Body of pancreas (tissue), 4 donors: ENCODE measurements at regions not wholly inside any gene's neighbourhood (a gene's known extent, or its start where the extent isn't known, plus 50 kb on each side); places are given as distances from the start of the nearest gene placed in this dataset.

ENCODE experiments used
- ATAC-seq: fragments of 150-250 bp; one replicate; pipeline ENCODE4 v1.9.1; 2016
- DNase-seq, 4 donors: peaks; one replicate each; pipeline ENCODE4 v3.0.0-alpha.2; 2019
- H3K27ac ChIP-seq, 4 donors: fragments of 200-600 bp; sonication (generic); 1 replicate in 3 of 4; 2 replicates in 1 of 4; pipeline versions ENCODE4 v1.5.1 to v1.6.1; 2016 to 2019; ENCODE audit warnings: mild to moderate bottlenecking in 1 of 4, mixed read lengths in 1 of 4, moderate library complexity in 1 of 4
- H3K27me3 ChIP-seq, 2 donors: fragments of 200-600 bp; sonication (generic); one replicate each; pipeline ENCODE4 v1.6.0; 2016; ENCODE audit warnings: mild to moderate bottlenecking in 1 of 2
- H3K36me3 ChIP-seq, 2 donors: fragments of 200-600 bp; sonication (generic); replicated peaks in 1 of 2; 2 replicates each; pipeline ENCODE4 v1.5.1; 2016; ENCODE audit warnings: low read depth in 2 of 2; ENCODE audit not compliant: insufficient read depth in 1 of 2
- H3K4me1 ChIP-seq: fragments of 200-600 bp; sonication (generic); one replicate; pipeline ENCODE4 v1.6.0; 2016
- H3K4me3 ChIP-seq, 2 donors: fragments of 200-600 bp; sonication (generic); 1 replicate in 1 of 2; 2 replicates in 1 of 2; pipeline ENCODE4 v1.5.1; 2016 to 2019
- H3K9me3 ChIP-seq, 3 donors: fragments of 200-600 bp; sonication (generic); 1 replicate in 2 of 3; 2 replicates in 1 of 3; pipeline ENCODE4 v1.5.1; 2016
- CTCF ChIP-seq, 7 experiments: fragments of 450-650 bp in 4 of 7; fragments of 200-600 bp in 3 of 7; sonication (generic) in 3 of 7; IDR thresholded peaks; one replicate each; pipeline ENCODE4 v1.5.1; 2016 to 2019; ENCODE audit warnings: antibody characterized with exemption in 7 of 7
- POLR2A ChIP-seq, 3 donors: fragments of 450-650 bp; IDR thresholded peaks; one replicate each; pipeline ENCODE4 v1.6.1; 2016; ENCODE audit warnings: antibody characterized with exemption in 3 of 3, mild to moderate bottlenecking in 2 of 3
- WGBS, 2 donors: methylation state at CpG; one replicate each; pipeline ENCODE4 v1.1.5; 2017; 5-methylcytosine and 5-hydroxymethylcytosine counted together
- intact Hi-C: fragments of 100-400 bp; cut with DNase I; formaldehyde crosslinking; loops from one replicate; pipeline ENCODE4 v1.15.1; 2023

- no peak for TF ChIP-seq CTCF (IDR thresholded peaks at IDR 0.05)
- TF ChIP-seq POLR2A (IDR thresholded peaks at IDR 0.05) = no peak
- Histone ChIP-seq H3K27me3 (no peaks in the 10 kb centered on the region), H3K27ac (no peak overlapping the region), H3K4me1 (no peaks in the 10 kb centered on the region), H3K9me3 (peaks cover 0 to 5% (median 0%) of the 10 kb centered on the region in 3 donors), H3K4me3 (no peak overlapping the region), H3K36me3 (no peaks in the 10 kb centered on the region)
- intact Hi-C loops = no loop called here
- 91 to 93% methylated on average over 4 of the region's 4 CpGs for WGBS, 2 donors
- DNase-seq (no peak), ATAC-seq (no peak)
Measured at GRCh38 chr15:31586841-31587240, 260.2 kb downstream of the KLF13 start.

GRCh38 chr15:31587583-31587982 lies 260.9 kb downstream of the KLF13 start:
- no peak overlapping the region for H3K4me3 ChIP-seq
- 95 to 97% methylated on average over 4 of the region's 4 CpGs for WGBS, 2 donors
- H3K27me3 ChIP-seq = no peaks in the 10 kb centered on the region
- H3K36me3 ChIP-seq = no peaks in the 10 kb centered on the region
- H3K9me3 ChIP-seq = peaks cover 0 to 5% (median 0%) of the 10 kb centered on the region in 3 donors
- no peak for TF ChIP-seq POLR2A (IDR thresholded peaks at IDR 0.05)
- TF ChIP-seq CTCF (IDR thresholded peaks at IDR 0.05) = no peak
- DNase-seq = no peak
- ATAC-seq = no peak
- no peaks in the 10 kb centered on the region for H3K4me1 ChIP-seq
- no peak overlapping the region for H3K27ac ChIP-seq
- intact Hi-C loops = no loop called here

GRCh38 chr15:31590609-31591008 lies 264.0 kb downstream of the KLF13 start:
- intact Hi-C loops = no loop called here
- no peak overlapping the region for H3K27ac ChIP-seq
- ATAC-seq (no peak), DNase-seq (no peak)
- H3K4me3 ChIP-seq = no peak overlapping the region
- no peak for TF ChIP-seq CTCF (IDR thresholded peaks at IDR 0.05)
- TF ChIP-seq POLR2A (IDR thresholded peaks at IDR 0.05) = no peak
- H3K4me1 ChIP-seq = no peaks in the 10 kb centered on the region
- no peaks in the 10 kb centered on the region for H3K36me3 ChIP-seq
- H3K27me3 ChIP-seq = no peaks in the 10 kb centered on the region
- WGBS, 2 donors = 74 to 85% methylated on average over 4 of the region's 4 CpGs
- no peaks in the 10 kb centered on the region for H3K9me3 ChIP-seq

DNA sequence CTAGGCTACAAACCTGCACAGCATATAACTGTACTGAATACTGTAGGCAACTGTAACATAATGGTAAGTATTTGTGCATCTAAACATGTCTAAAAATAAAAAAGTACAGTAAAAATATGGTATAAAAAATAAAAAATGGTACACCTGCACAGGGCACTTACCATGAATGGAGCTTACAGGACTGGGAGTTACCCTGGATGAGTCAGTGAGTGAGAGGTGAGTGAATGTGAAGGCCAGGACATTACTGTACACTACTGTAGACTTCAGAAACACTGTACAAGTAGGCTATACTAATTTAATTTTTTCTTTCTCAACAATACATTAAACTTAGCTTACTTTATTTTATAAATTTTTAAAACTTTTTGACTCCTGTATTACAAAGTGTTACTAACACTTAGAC lies 265.3 kb downstream of the KLF13 start:
- H3K27me3 ChIP-seq = no peaks in the 10 kb centered on the region
- no peak overlapping the region for H3K27ac ChIP-seq
- no peak for DNase-seq
- H3K4me1 ChIP-seq = no peaks in the 10 kb centered on the region
- no peaks in the 10 kb centered on the region for H3K36me3 ChIP-seq
- no peaks in the 10 kb centered on the region for H3K9me3 ChIP-seq
- H3K4me3 ChIP-seq = no peak overlapping the region
- no peak for ATAC-seq
- TF ChIP-seq CTCF (IDR thresholded peaks at IDR 0.05) (no peak), POLR2A (IDR thresholded peaks at IDR 0.05) (no peak)
- intact Hi-C loops = no loop called here

GRCh38 chr15:31597466-31597865 lies 270.8 kb downstream of the KLF13 start:
- WGBS, 2 donors = 83% methylated on average over 1 of the region's 1 CpG
- ATAC-seq = no peak
- intact Hi-C loops = no loop called here
- no peak for TF ChIP-seq POLR2A (IDR thresholded peaks at IDR 0.05)
- no peak for TF ChIP-seq CTCF (IDR thresholded peaks at IDR 0.05)
- no peaks in the 10 kb centered on the region for H3K4me1 ChIP-seq
- no peak overlapping the region for H3K27ac ChIP-seq
- H3K36me3 ChIP-seq = no peaks in the 10 kb centered on the region
- no peaks in the 10 kb centered on the region for H3K9me3 ChIP-seq
- no peak for DNase-seq
- no peaks in the 10 kb centered on the region for H3K27me3 ChIP-seq
- H3K4me3 ChIP-seq = no peak overlapping the region
